Prostate gland (tissue), 2 donors: ENCODE measurements at regions not wholly inside any gene's neighbourhood (a gene's known extent, or its start where the extent isn't known, plus 50 kb on each side); places are given as distances from the start of the nearest gene placed in this dataset.

ENCODE experiments used
- DNase-seq: peaks from one replicate; pipeline ENCODE4 v3.0.0-alpha.2; 2019; ENCODE audit warnings: low spot score
- H3K27ac ChIP-seq, 2 donors: fragments of 200-600 bp; sonication (generic); 2 replicates each; pipeline ENCODE4 v1.5.1; 2017 to 2019
- H3K27me3 ChIP-seq: fragments of 200-600 bp; sonication (generic); replicated peaks from 2 replicates; pipeline ENCODE4 v1.5.1; 2019; ENCODE audit not compliant: insufficient read depth
- H3K36me3 ChIP-seq, 2 donors: fragments of 200-600 bp; sonication (generic); 1 replicate in 1 of 2; 2 replicates in 1 of 2; pipeline versions ENCODE4 v1.5.1 to v1.8.1; 2017 to 2019
- H3K4me1 ChIP-seq: fragments of 200-600 bp; sonication (generic); replicated peaks from 2 replicates; pipeline ENCODE4 v1.5.1; 2019
- H3K4me3 ChIP-seq, 2 donors: fragments of 200-600 bp; sonication (generic); 2 replicates each; pipeline ENCODE4 v1.5.1; 2017 to 2019
- H3K9me3 ChIP-seq: fragments of 200-600 bp; sonication (generic); 2 replicates; pipeline ENCODE4 v1.5.1; 2017
- POLR2A ChIP-seq: fragments of 450-650 bp; IDR thresholded peaks from one replicate; pipeline ENCODE4 v1.6.1; 2016; ENCODE audit warnings: antibody characterized with exemption, mild to moderate bottlenecking
- POLR2AphosphoS5 ChIP-seq: sonication (generic); formaldehyde crosslinking; IDR thresholded peaks from one replicate; pipeline ENCODE4 v1.6.1; 2017; ENCODE audit warnings: antibody characterized with exemption
- WGBS: methylation state at CpG from one replicate; pipeline ENCODE4 v1.1.5; 2018; 5-methylcytosine and 5-hydroxymethylcytosine counted together
- intact Hi-C: fragments of 100-400 bp; cut with DNase I; formaldehyde crosslinking; loops from one replicate; pipeline ENCODE4 v1.14.2; 2022
- TF ChIP-seq, protein P1 (sequence below), 4 experiments: fragments of 200-600 bp in 2 of 4; fragments of 450-650 bp in 2 of 4; sonication (generic) in 2 of 4; IDR thresholded peaks; 1 replicate in 3 of 4; 2 replicates in 1 of 4; pipeline ENCODE4 v1.5.1; 2016 to 2019; ENCODE audit warnings: antibody characterized with exemption in 4 of 4, mild to moderate bottlenecking in 2 of 4, moderate library complexity in 2 of 4

GRCh38 chr3:167882057-167882667 is 146.6 kb downstream of the SERPINI1 start:
- Histone ChIP-seq H3K27ac (no peak overlapping the region), H3K4me3 (no peak overlapping the region), H3K4me1 (no peaks in the 10 kb centered on the region), H3K9me3 (no peaks in the 10 kb centered on the region), H3K36me3 (no peaks in the 10 kb centered on the region), H3K27me3 (no peaks in the 10 kb centered on the region)
- TF ChIP-seq, protein P1, sequence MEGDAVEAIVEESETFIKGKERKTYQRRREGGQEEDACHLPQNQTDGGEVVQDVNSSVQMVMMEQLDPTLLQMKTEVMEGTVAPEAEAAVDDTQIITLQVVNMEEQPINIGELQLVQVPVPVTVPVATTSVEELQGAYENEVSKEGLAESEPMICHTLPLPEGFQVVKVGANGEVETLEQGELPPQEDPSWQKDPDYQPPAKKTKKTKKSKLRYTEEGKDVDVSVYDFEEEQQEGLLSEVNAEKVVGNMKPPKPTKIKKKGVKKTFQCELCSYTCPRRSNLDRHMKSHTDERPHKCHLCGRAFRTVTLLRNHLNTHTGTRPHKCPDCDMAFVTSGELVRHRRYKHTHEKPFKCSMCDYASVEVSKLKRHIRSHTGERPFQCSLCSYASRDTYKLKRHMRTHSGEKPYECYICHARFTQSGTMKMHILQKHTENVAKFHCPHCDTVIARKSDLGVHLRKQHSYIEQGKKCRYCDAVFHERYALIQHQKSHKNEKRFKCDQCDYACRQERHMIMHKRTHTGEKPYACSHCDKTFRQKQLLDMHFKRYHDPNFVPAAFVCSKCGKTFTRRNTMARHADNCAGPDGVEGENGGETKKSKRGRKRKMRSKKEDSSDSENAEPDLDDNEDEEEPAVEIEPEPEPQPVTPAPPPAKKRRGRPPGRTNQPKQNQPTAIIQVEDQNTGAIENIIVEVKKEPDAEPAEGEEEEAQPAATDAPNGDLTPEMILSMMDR (IDR thresholded peaks at IDR 0.05), result peak; percentile 62 to 79 (median 70)
- no peak for TF ChIP-seq POLR2A
- intact Hi-C loops, result loop anchor here (10.0 kb wide), 1 partner anchor 497 kb away; the partner anchor contains the start of gene ZBBX
- WGBS, result 3% methylated on average over 1 of the region's 1 CpG
- DNase-seq, result no peak

DNA sequence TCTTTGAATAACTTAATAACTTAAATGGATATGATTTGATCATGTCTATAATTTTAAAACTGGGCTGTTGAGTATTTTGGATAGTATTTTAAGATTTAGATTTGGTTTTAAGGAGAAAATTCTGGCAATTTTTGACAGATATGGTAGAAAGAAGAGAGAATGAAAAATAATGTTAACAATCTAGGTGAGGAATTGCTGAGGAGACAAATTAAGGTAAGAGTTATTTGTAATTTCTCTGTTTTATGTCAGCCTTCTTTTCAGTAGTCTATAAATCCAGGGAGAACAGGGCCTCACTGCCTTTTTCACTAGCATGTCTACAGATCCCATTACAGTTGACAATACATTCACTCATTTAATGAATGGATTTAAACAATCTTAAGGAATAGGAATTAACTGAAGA is 144.7 kb downstream of the SERPINI1 start:
- Histone ChIP-seq H3K27me3 (no peaks in the 10 kb centered on the region), H3K9me3 (no peaks in the 10 kb centered on the region), H3K27ac (no peak overlapping the region), H3K4me3 (no peak overlapping the region), H3K36me3 (no peaks in the 10 kb centered on the region), H3K4me1 (no peaks in the 10 kb centered on the region)
- no peak for DNase-seq
- TF ChIP-seq, protein P1 (IDR thresholded peaks at IDR 0.05), result no peak
- TF ChIP-seq POLR2AphosphoS5 (no peak), POLR2A (no peak)
- intact Hi-C loops, result loop anchor here (10.0 kb wide), 1 partner anchor 495 kb away; the partner anchor contains the start of gene ZBBX

- H3K4me3 ChIP-seq, result no peak overlapping the region
- TF ChIP-seq POLR2A (no peak), POLR2AphosphoS5 (no peak)
- TF ChIP-seq, protein P1 (IDR thresholded peaks at IDR 0.05), result no peak
- intact Hi-C loops, result no loop called here
- no peaks in the 10 kb centered on the region for H3K4me1 ChIP-seq
- H3K36me3 ChIP-seq, result no peaks in the 10 kb centered on the region
- 17% methylated on average over 3 of the region's 3 CpGs for WGBS
- no peak overlapping the region for H3K27ac ChIP-seq
- H3K27me3 ChIP-seq, result no peaks in the 10 kb centered on the region
- H3K9me3 ChIP-seq, result no peaks in the 10 kb centered on the region
- DNase-seq, result no peak
Measured at GRCh38 chr3:167876620-167877281, 141.2 kb downstream of the SERPINI1 start.
